Peyer's patch (tissue), 4 donors: ENCODE measurements at regions not wholly inside any gene's neighbourhood (a gene's known extent, or its start where the extent isn't known, plus 50 kb on each side); places are given as distances from the start of the nearest gene placed in this dataset.

Experiments used
- DNase-seq, 3 donors: peaks; one replicate each; pipeline ENCODE4 v3.0.0-alpha.2; 2017 to 2019
- H3K27ac ChIP-seq, 4 donors: fragments of 200-600 bp; sonication (generic); one replicate each; pipeline ENCODE4 v1.5.1; 2016 to 2019
- H3K27me3 ChIP-seq, 2 donors: fragments of 200-600 bp; sonication (generic); one replicate each; pipeline ENCODE4 v1.5.1; 2019
- H3K36me3 ChIP-seq, 3 donors: fragments of 200-600 bp; sonication (generic); one replicate each; pipeline ENCODE4 v1.5.1; 2016 to 2019
- H3K4me1 ChIP-seq, 4 donors: fragments of 200-600 bp; sonication (generic); one replicate each; pipeline ENCODE4 v1.5.1; 2016 to 2019
- H3K4me3 ChIP-seq, 4 donors: fragments of 200-600 bp; sonication (generic); 1 replicate in 3 of 4; 2 replicates in 1 of 4; pipeline ENCODE4 v1.5.1; 2016 to 2019; ENCODE audit warnings: mild to moderate bottlenecking in 1 of 4
- H3K9me3 ChIP-seq, 4 donors: fragments of 200-600 bp; sonication (generic); one replicate each; pipeline ENCODE4 v1.5.1; 2016 to 2019; ENCODE audit warnings: mild to moderate bottlenecking in 1 of 4
- CTCF ChIP-seq, 6 experiments: fragments of 450-650 bp in 4 of 6; fragments of 200-600 bp in 2 of 6; sonication (generic) in 1 of 6; IDR thresholded peaks; one replicate each; pipeline ENCODE4 v1.5.1; 2017 to 2019; ENCODE audit warnings: antibody characterized with exemption in 6 of 6, mild to moderate bottlenecking in 3 of 6, moderate library complexity in 1 of 6
- POLR2A ChIP-seq, 2 donors: fragments of 450-650 bp; IDR thresholded peaks; one replicate each; pipeline ENCODE4 v1.5.1; 2017; ENCODE audit warnings: antibody characterized with exemption in 2 of 2, mild to moderate bottlenecking in 2 of 2, moderate library complexity in 2 of 2

GRCh38 chr4:111905511-111905910, 239.7 kb upstream of the FAM241A start:
- Histone ChIP-seq H3K27ac (no peak overlapping the region), H3K4me3 (no peak overlapping the region), H3K27me3 (no peaks in the 10 kb centered on the region), H3K9me3 (no peaks in the 10 kb centered on the region), H3K4me1 (no peaks in the 10 kb centered on the region), H3K36me3 (no peaks in the 10 kb centered on the region)
- no peak for DNase-seq
- no peak for TF ChIP-seq CTCF (IDR thresholded peaks at IDR 0.05)
- no peak for TF ChIP-seq POLR2A (IDR thresholded peaks at IDR 0.05)

GRCh38 chr4:111919639-111920038, 225.6 kb upstream of the FAM241A start:
- H3K36me3 ChIP-seq: no peaks in the 10 kb centered on the region
- H3K27ac ChIP-seq: no peak overlapping the region
- no peak for DNase-seq
- H3K27me3 ChIP-seq: no peaks in the 10 kb centered on the region
- no peaks in the 10 kb centered on the region for H3K9me3 ChIP-seq
- no peak overlapping the region for H3K4me3 ChIP-seq
- TF ChIP-seq CTCF (IDR thresholded peaks at IDR 0.05) (no peak), POLR2A (IDR thresholded peaks at IDR 0.05) (no peak)
- no peaks in the 10 kb centered on the region for H3K4me1 ChIP-seq

GRCh38 chr4:111921714-111922113, 223.5 kb upstream of the FAM241A start:
- Histone ChIP-seq H3K4me1 (no peaks in the 10 kb centered on the region), H3K36me3 (no peaks in the 10 kb centered on the region), H3K27me3 (no peaks in the 10 kb centered on the region), H3K9me3 (no peaks in the 10 kb centered on the region), H3K27ac (no peak overlapping the region), H3K4me3 (no peak overlapping the region)
- no peak for DNase-seq
- TF ChIP-seq POLR2A (IDR thresholded peaks at IDR 0.05): no peak
- no peak for TF ChIP-seq CTCF (IDR thresholded peaks at IDR 0.05)

GRCh38 chr4:111923786-111924185, 221.5 kb upstream of the FAM241A start:
- Histone ChIP-seq H3K4me3 (no peak overlapping the region), H3K27me3 (no peaks in the 10 kb centered on the region), H3K36me3 (no peaks in the 10 kb centered on the region), H3K9me3 (no peaks in the 10 kb centered on the region), H3K27ac (no peak overlapping the region), H3K4me1 (no peaks in the 10 kb centered on the region)
- TF ChIP-seq CTCF (IDR thresholded peaks at IDR 0.05) (no peak), POLR2A (IDR thresholded peaks at IDR 0.05) (no peak)
- no peak for DNase-seq

- no peak for DNase-seq
- Histone ChIP-seq H3K36me3 (no peaks in the 10 kb centered on the region), H3K4me1 (no peaks in the 10 kb centered on the region), H3K9me3 (no peaks in the 10 kb centered on the region), H3K27ac (no peak overlapping the region), H3K4me3 (no peak overlapping the region), H3K27me3 (no peaks in the 10 kb centered on the region)
- no peak for TF ChIP-seq POLR2A (IDR thresholded peaks at IDR 0.05)
- TF ChIP-seq CTCF (IDR thresholded peaks at IDR 0.05): no peak
Observed at GRCh38 chr4:111924696-111925095, 220.6 kb upstream of the FAM241A start.

- no peak for DNase-seq
- no peak overlapping the region for H3K27ac ChIP-seq
- no peaks in the 10 kb centered on the region for H3K36me3 ChIP-seq
- H3K4me1 ChIP-seq: no peaks in the 10 kb centered on the region
- TF ChIP-seq CTCF (IDR thresholded peaks at IDR 0.05) (no peak), POLR2A (IDR thresholded peaks at IDR 0.05) (no peak)
- no peaks in the 10 kb centered on the region for H3K9me3 ChIP-seq
- H3K4me3 ChIP-seq: no peak overlapping the region
- H3K27me3 ChIP-seq: no peaks in the 10 kb centered on the region
Observed at GRCh38 chr4:111930659-111931058, 214.6 kb upstream of the FAM241A start.
